AG08395 (cell line): ENCODE measurements at regions not wholly inside any gene's neighbourhood (a gene's known extent, or its start where the extent isn't known, plus 50 kb on each side); places are given as distances from the start of the nearest gene placed in this dataset.

Experiments
- DNase-seq: peaks from one replicate; pipeline ENCODE4 v3.0.0; 2012; ENCODE audit warnings: mixed read lengths, low spot score

DNA sequence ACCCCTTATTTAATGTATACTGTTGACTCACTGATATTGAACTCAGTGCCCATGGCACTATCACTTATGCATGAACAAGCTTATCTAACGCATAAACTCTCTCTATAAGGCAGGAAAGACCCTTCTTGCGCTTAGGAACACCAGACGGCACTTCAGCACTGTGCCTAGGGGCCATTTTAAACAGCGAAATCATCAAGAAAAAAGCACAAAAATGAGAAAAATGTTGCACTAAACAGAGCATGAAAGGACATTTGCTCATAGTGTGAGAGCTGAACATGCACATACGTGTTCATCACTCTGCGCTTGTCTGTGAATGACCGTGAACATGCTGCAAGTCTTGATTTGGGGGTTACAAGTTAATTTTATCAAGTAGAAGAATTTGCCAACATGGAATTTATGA lies 109.6 kb downstream of the WDR11 start:
- DNase-seq = no peak

DNA sequence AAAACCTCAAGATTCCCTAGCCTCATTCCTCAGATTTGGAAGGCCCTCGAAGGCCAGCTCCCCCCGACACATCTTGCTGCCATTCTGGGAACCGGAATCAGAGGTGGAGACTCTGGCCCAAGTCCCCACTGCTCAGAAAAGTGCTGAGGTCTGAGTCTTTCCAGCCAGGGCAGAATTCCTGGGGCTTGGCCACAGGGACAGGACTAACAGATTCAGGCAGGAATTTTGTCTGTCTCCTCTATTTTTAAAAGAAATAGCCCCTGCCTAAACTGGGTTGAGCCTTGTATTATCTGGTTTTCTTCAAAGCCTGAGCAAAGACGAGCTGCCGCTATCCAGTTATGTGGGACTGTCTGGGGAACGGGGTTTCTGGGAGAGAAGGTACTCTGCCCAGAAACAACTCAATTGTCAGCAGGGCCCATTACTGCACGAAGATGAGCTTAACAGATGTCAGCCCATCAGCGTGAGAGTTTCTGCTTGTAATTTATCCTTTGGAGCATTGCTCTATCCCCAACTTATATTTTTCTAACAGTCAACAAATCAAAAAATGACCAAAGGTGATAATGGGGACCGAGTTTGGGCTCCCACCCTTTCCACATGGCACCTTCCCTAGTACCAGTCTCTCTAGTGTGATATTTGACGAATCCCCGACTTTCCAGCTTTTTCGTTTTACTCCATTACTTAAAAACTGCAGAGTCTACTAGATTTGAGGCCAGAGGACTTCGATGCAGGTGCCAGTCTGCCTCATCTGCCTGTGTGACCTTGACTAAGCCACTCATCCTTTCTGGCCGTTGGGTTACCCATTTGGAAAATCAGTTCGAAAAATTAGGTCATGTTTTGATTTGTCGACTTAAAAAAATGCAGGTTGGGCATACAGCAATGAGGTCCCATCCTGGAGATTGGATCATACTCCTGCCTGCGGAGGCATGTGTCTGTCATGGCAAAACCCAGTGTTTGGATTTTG lies 110.9 kb downstream of the WDR11 start:
- DNase-seq = no peak

GRCh38 chr10:120962756-120963593 lies 111.8 kb downstream of the WDR11 start:
- no peak for DNase-seq

- DNase-seq = no peak
Measured at GRCh38 chr10:120963594-120964220, 112.5 kb downstream of the WDR11 start.

GRCh38 chr10:120966657-120967045 lies 115.5 kb downstream of the WDR11 start:
- no peak for DNase-seq

DNA sequence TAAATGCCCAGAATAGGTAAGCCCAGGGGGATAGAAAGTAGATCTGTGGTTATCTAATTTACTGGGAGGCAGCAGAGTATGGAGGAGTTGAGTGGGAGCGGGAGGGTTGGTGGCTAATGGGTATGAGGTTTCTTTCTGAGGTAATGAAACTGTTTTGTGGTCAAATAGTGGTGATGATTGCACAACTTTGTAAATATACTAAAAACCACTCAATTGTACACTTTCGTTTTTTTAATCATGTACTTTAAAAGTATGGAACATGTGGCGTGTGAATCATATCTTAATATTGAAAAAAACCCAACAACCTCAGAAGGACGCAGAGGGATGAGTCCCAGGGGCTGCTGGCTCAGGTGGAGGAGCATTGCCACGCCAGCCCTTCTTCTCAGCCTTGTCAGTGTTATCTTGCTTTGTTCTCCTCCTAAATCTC lies 118.1 kb downstream of the WDR11 start:
- no peak for DNase-seq

- no peak for DNase-seq
Measured at GRCh38 chr10:120970595-120971529, 119.7 kb downstream of the WDR11 start.

DNA sequence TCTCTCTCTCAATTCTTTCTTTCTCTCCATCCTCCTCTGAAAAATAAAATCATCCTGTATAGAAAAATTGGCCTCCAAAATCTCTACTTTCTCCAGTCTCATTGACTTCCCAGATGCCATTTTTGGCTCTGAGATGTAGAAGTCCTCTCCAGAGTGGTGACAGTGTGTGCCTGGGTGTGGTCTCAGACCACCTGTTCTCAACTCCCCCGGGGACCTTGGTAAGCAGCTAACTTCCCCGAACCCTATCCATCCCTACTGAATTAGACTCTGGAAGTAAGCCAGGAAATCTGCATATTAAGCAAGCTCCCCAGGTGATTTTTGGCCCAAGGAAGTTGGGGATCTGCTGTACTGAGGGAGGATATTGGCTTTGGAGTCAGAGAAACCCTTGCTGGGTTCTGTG lies 120.5 kb downstream of the WDR11 start:
- no peak for DNase-seq

- DNase-seq = no peak
Measured at GRCh38 chr10:120972259-120972658, 121.1 kb downstream of the WDR11 start.

- no peak for DNase-seq
Measured at GRCh38 chr10:120975072-120975867, 124.1 kb downstream of the WDR11 start.

GRCh38 chr10:120975868-120976225 lies 124.7 kb downstream of the WDR11 start:
- DNase-seq = no peak

- DNase-seq = no peak
Measured at GRCh38 chr10:120977897-120978296, 126.7 kb downstream of the WDR11 start.

- no peak for DNase-seq
Measured at GRCh38 chr10:120978589-120979252, 127.6 kb downstream of the WDR11 start.

GRCh38 chr10:120979435-120980278 lies 128.5 kb downstream of the WDR11 start:
- no peak for DNase-seq

- no peak for DNase-seq
Measured at GRCh38 chr10:120980279-120981255, 129.4 kb downstream of the WDR11 start.

DNA sequence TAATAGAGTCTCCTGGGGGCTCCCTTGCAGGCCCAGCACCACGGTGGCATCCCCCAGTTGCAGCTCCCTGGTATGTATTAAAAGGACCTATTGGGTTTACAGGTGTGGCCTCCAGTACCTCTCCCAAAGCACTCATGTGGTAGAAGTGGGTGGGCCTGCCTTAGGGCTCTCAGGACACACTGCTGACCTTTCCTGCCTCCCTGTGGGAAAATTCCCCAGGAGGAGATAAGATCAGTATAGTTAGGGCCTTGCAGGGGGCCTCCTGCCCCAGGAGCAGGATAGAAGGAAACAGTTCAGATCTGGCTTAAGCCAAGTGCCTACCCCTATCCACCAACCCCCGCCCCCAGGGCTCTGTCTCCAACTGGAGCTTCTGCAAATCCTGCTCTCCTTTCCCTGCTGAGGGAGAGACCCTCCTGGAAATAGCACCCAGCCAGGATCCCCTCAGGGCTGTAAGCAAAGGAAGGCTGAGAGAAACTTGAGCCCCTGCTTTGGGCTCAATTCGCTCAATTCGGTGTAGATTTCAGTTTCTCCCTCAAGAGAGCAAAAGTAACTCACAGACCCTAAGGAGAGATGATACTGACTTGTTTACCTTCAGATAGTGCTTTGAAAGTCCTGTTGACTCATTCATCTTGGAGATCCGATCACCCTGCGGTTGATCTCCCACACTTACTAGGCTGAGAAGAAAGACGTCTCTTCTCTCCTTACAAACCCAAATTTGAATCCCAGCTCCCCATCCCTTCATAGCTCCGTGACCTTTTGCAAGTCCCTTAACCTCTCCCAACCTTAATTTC lies 130.6 kb downstream of the WDR11 start:
- no peak for DNase-seq

DNA sequence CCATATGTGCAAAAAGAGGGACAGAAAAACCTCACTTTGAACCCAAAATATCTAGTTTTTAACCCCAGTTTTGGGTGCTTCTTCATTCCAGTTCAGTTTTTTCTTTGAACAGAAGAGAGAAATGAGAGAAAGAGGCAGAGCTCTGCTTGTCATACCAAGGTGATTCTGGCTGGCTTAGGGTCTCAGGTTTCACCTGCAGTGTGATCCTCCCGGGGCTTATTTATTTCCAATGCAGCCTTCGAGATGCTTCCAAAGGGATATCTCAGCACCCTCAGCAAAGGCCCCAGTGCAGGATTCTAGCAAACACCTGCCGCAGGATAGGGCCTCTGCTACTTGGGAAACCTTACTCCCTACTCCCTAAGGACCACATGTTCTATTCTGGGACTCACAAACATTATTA lies 131.3 kb downstream of the WDR11 start:
- no peak for DNase-seq
